SK-N-SH (cell line): ENCODE measurements at regions not wholly inside any gene's neighbourhood (a gene's known extent, or its start where the extent isn't known, plus 50 kb on each side); places are given as distances from the start of the nearest gene placed in this dataset.

Source experiments
- CTCF ChIA-PET: fragments of 300-600, 350-600 bp; formaldehyde crosslinking; extraction: SDS; loops from one replicate; lab custom pipeline; 2021; lab: Yijun Ruan, JAX
- POLR2A ChIA-PET: fragments of 350-600 bp; sonication (Branson Sonifier 250); formaldehyde crosslinking; extraction: SDS; loops from one replicate; lab custom pipeline; 2020; ENCODE audit warnings: antibody characterized with exemption, inconsistent platforms; lab: Yijun Ruan, JAX
- DNase-seq: peaks from one replicate; pipeline ENCODE4 v3.0.0; 2012
- H2AFZ ChIP-seq: fragments of 200-600 bp; sonication (generic); 2 replicates; pipeline ENCODE4 v1.8.1; 2016; ENCODE audit warnings: antibody characterized with exemption, mild to moderate bottlenecking, low read depth
- H3F3A ChIP-seq: fragments of 200-600 bp; sonication (generic); replicated peaks from 2 replicates; pipeline ENCODE3; 2016; ENCODE audit warnings: antibody characterized with exemption, mild to moderate bottlenecking; ENCODE audit not compliant: insufficient read depth
- H3K27ac ChIP-seq, 2 experiments: fragments of 200-500 bp in 1 of 2; fragments of 200-600 bp in 1 of 2; sonication (Bioruptor generic) in 1 of 2; sonication (generic), shearing (Covaris generic) in 1 of 2; 2 replicates each; pipeline versions ENCODE4 v1.5.1 to v1.6.1; 2014 to 2016; ENCODE audit warnings: low read depth in 2 of 2, inconsistent platforms in 1 of 2, low read length in 1 of 2, mild to moderate bottlenecking in 1 of 2, mixed read lengths in 1 of 2
- H3K27me3 ChIP-seq: fragments of 200-600 bp; sonication (generic), shearing (Covaris generic); 2 replicates; pipeline ENCODE4 v1.6.1; 2016; ENCODE audit warnings: mixed run types; ENCODE audit not compliant: insufficient read depth
- H3K36me3 ChIP-seq, 2 experiments: fragments of 200-500 bp in 1 of 2; fragments of 200-600 bp in 1 of 2; sonication (Bioruptor generic) in 1 of 2; sonication (generic) in 1 of 2; replicated peaks in 1 of 2; 2 replicates each; pipeline versions ENCODE3 to v1.5.1; 2014 to 2016; ENCODE audit warnings: low read length in 1 of 2, mild to moderate bottlenecking in 1 of 2; ENCODE audit not compliant: insufficient read depth in 2 of 2, control insufficient read depth in 1 of 2
- H3K4me1 ChIP-seq, 2 experiments: fragments of 200-500 bp in 1 of 2; fragments of 200-600 bp in 1 of 2; sonication (Bioruptor generic) in 1 of 2; sonication (generic), shearing (Covaris generic) in 1 of 2; 2 replicates each; pipeline versions ENCODE4 v1.5.1 to v1.6.1; 2014 to 2016; ENCODE audit warnings: low read depth in 1 of 2, low read length in 1 of 2, mixed run types in 1 of 2; ENCODE audit not compliant: insufficient read depth in 2 of 2, control insufficient read depth in 1 of 2
- H3K4me2 ChIP-seq: fragments of 200-600 bp; sonication (generic), shearing (Covaris generic); 2 replicates; pipeline ENCODE4 v1.6.1; 2017; ENCODE audit warnings: mixed run types
- H3K4me3 ChIP-seq, 2 experiments: fragments of 200-500 bp in 1 of 2; fragments of 200-600 bp in 1 of 2; sonication (Bioruptor generic) in 1 of 2; sonication (generic), shearing (Covaris generic) in 1 of 2; 2 replicates each; pipeline versions ENCODE4 v1.5.1 to v1.8.1; 2014 to 2016; ENCODE audit warnings: low read depth in 2 of 2, inconsistent platforms in 1 of 2, low read length in 1 of 2, mild to moderate bottlenecking in 1 of 2, mixed read lengths in 1 of 2, moderate library complexity in 1 of 2
- H3K79me2 ChIP-seq: fragments of 200-600 bp; sonication (generic); 2 replicates; pipeline ENCODE4 v1.8.1; 2017; ENCODE audit warnings: mild to moderate bottlenecking; ENCODE audit not compliant: insufficient read depth
- H3K9ac ChIP-seq: fragments of 200-600 bp; sonication (generic); 2 replicates; pipeline ENCODE4 v1.6.1; 2017; ENCODE audit warnings: mixed run types
- H3K9me2 ChIP-seq: fragments of 200-600 bp; sonication (generic); 2 replicates; pipeline ENCODE4 v1.6.1; 2017; ENCODE audit warnings: mixed run types
- H3K9me3 ChIP-seq: fragments of 200-600 bp; sonication (generic); 2 replicates; pipeline ENCODE4 v1.6.1; 2017; ENCODE audit warnings: mixed run types, mild to moderate bottlenecking, moderate library complexity
- H4K20me1 ChIP-seq: fragments of 200-600 bp; sonication (generic); 2 replicates; pipeline ENCODE4 v1.6.1; 2017; ENCODE audit warnings: mild to moderate bottlenecking, mixed run types; ENCODE audit not compliant: insufficient read depth
- CHD2 ChIP-seq: fragments of 150-350 bp; IDR thresholded peaks from 2 replicates; pipeline ENCODE4 v1.6.1; 2018; ENCODE audit warnings: low read length; ENCODE audit not compliant: partially characterized antibody
- CTCF ChIP-seq: fragments of 200-600 bp; sonication (generic); IDR thresholded peaks from 2 replicates; pipeline ENCODE4 v1.6.1; 2017; ENCODE audit warnings: antibody characterized with exemption, mild to moderate bottlenecking, moderate library complexity
- EP300 ChIP-seq, 2 experiments: IDR thresholded peaks; 2 replicates each; pipeline versions ENCODE4 v1.4.0 to v1.6.1; 2012; ENCODE audit warnings: borderline replicate concordance in 1 of 2, low read depth in 1 of 2, low read length in 1 of 2
- FOXJ3 ChIP-seq: sonication (generic); formaldehyde crosslinking; IDR thresholded peaks from 2 replicates; pipeline ENCODE4 v1.5.1; 2020; ENCODE audit warnings: mild to moderate bottlenecking, missing genetic modification reagents
- GABPA ChIP-seq: IDR thresholded peaks from 2 replicates; pipeline ENCODE4 v1.4.0; 2012; ENCODE audit warnings: low read depth, mild to moderate bottlenecking
- MAX ChIP-seq: IDR thresholded peaks from 2 replicates; pipeline ENCODE4 v1.4.0; 2012; ENCODE audit warnings: low read depth
- NRF1 ChIP-seq: IDR thresholded peaks from 2 replicates; pipeline ENCODE4 v1.6.1; 2012; ENCODE audit warnings: low read depth, mild to moderate bottlenecking, low read length
- PBX3 ChIP-seq: IDR thresholded peaks from 2 replicates; pipeline ENCODE4; 2012
- POLR2AphosphoS5 ChIP-seq: IDR thresholded peaks from 2 replicates; pipeline ENCODE4 v1.6.1; 2012; ENCODE audit warnings: low read depth, low read length
- RAD21 ChIP-seq: IDR thresholded peaks from 2 replicates; pipeline ENCODE4 v1.6.1; 2012; ENCODE audit warnings: mild to moderate bottlenecking, low read length
- RCOR1 ChIP-seq: fragments of 150-350 bp; IDR thresholded peaks from 2 replicates; pipeline ENCODE4 v1.6.1; 2017; ENCODE audit warnings: antibody characterized with exemption, low read length
- SIN3A ChIP-seq: IDR thresholded peaks from 2 replicates; pipeline ENCODE4 v1.6.1; 2012; ENCODE audit warnings: low read depth, mild to moderate bottlenecking, low read length, moderate library complexity, borderline replicate concordance
- YY1 ChIP-seq: IDR thresholded peaks from 2 replicates; pipeline ENCODE4 v1.4.0; 2012; ENCODE audit warnings: low read depth, mild to moderate bottlenecking
- WGBS: methylation state at CpG from one replicate; pipeline ENCODE4 v1.1.6; 2017; ENCODE audit warnings: low lambda C conversion rate; 5-methylcytosine and 5-hydroxymethylcytosine counted together

DNA sequence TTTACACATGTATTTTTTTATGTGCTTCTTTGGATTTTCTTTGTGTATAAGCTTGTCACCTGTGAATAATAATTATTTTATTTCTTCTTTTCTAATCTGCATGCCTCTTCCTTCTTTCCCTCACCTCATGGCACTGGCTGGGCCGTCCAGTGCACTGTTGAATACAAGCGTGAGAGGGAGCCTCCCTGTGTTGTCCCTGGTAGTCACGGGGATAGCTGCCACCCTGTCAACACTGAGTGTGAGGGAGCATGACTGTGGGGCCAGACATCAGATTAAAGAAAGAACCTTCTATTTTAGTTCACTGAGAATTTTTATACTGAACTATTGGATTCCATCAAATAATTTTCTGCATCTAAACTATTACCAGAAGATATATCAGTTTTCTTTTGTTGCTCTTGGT is 187.9 kb downstream of the CDC14C start:
- Histone ChIP-seq H3K27me3 (no peaks in the 10 kb centered on the region), H3K4me2 (no peak overlapping the region), H3F3A (no peaks in the 10 kb centered on the region), H3K79me2 (no peaks in the 10 kb centered on the region), H3K27ac (no peak overlapping the region), H3K9me2 (no peaks in the 10 kb centered on the region), H3K9ac (no peak overlapping the region), H3K4me1 (no peaks in the 10 kb centered on the region), H2AFZ (no peak overlapping the region), H3K4me3 (no peak overlapping the region), H3K36me3 (no peaks in the 10 kb centered on the region), H4K20me1 (no peaks in the 10 kb centered on the region), H3K9me3 (no peaks in the 10 kb centered on the region; the same call in 1 of the 2 replicates)
- POLR2A ChIA-PET = no interaction called here
- 2% methylated on average over 3 of the region's 3 CpGs for WGBS
- no peak for TF ChIP-seq NRF1
- TF ChIP-seq EP300 (IDR thresholded peaks at IDR 0.05; ENCODE audit: borderline replicate concordance in 1 of 2, low read depth in 1 of 2, low read length in 1 of 2) = no peak
- TF ChIP-seq FOXJ3 (CRISPR knock-in tag) = no peak
- TF ChIP-seq PBX3 = no peak
- no peak for TF ChIP-seq MAX
- CTCF ChIA-PET = no interaction called here
- no peak for DNase-seq

- TF ChIP-seq FOXJ3 (CRISPR knock-in tag) (no peak), RCOR1 (no peak), YY1 (no peak), EP300 (IDR thresholded peaks at IDR 0.05; ENCODE audit: borderline replicate concordance in 1 of 2, low read depth in 1 of 2, low read length in 1 of 2) (no peak), CTCF (no peak), PBX3 (no peak), RAD21 (no peak), POLR2AphosphoS5 (no peak), GABPA (no peak), SIN3A (no peak), CHD2 (no peak)
- Histone ChIP-seq H3K9me2 (no peaks in the 10 kb centered on the region), H3K9ac (no peak overlapping the region), H3K36me3 (no peaks in the 10 kb centered on the region), H3K27ac (no peak overlapping the region), H3K4me2 (no peak overlapping the region), H4K20me1 (no peaks in the 10 kb centered on the region), H3F3A (no peaks in the 10 kb centered on the region), H3K9me3 (no peaks in the 10 kb centered on the region; the same call in 1 of the 2 replicates), H3K4me3 (no peak overlapping the region), H3K27me3 (no peaks in the 10 kb centered on the region), H3K79me2 (no peaks in the 10 kb centered on the region), H3K4me1 (no peaks in the 10 kb centered on the region), H2AFZ (no peak overlapping the region)
- POLR2A ChIA-PET = no interaction called here
- 11% methylated on average over 5 of the region's 5 CpGs for WGBS
- CTCF ChIA-PET = no interaction called here
- DNase-seq = no peak
Observed at GRCh38 chr7:49112647-49113046, 188.3 kb downstream of the CDC14C start.
